ENCODE measurements at regions not wholly inside any gene's neighbourhood (a gene's known extent, or its start where the extent isn't known, plus 50 kb on each side); places are given as distances from the start of the nearest gene placed in this dataset.

GRCh38 chr1:222975472-222976122, 160.8 kb downstream of the DISP1 start:
- TF ChIP-seq POLR2A (IDR thresholded peaks at IDR 0.05) (no peak), CTCF (IDR thresholded peaks at IDR 0.05) (no peak)

Data from right lobe of liver (tissue), 4 donors.